BLaER1 (cell line): ENCODE measurements at regions not wholly inside any gene's neighbourhood (a gene's known extent, or its start where the extent isn't known, plus 50 kb on each side); places are given as distances from the start of the nearest gene placed in this dataset.
"Not testable (repeated sequence)": the region's sequence is repeated elsewhere in the genome, so short reads cannot be mapped to it uniquely, and the experiment has no call there.

Experiments used
- H3K27ac ChIP-seq: shearing (Covaris generic); formaldehyde crosslinking; 2 replicates; pipeline ENCODE4 v1.8.1; 2022
- H3K27me3 ChIP-seq: shearing (Covaris generic); formaldehyde crosslinking; 2 replicates; pipeline ENCODE4 v1.8.1; 2022
- H3K36me3 ChIP-seq: shearing (Covaris generic); formaldehyde crosslinking; 2 replicates; pipeline ENCODE4 v1.8.1; 2022
- H3K4me1 ChIP-seq: shearing (Covaris generic); formaldehyde crosslinking; 2 replicates; pipeline ENCODE4 v1.8.1; 2022
- H3K4me2 ChIP-seq: shearing (Covaris generic); formaldehyde crosslinking; 2 replicates; pipeline ENCODE4 v1.8.1; 2022
- H3K4me3 ChIP-seq: shearing (Covaris generic); formaldehyde crosslinking; 2 replicates; pipeline ENCODE4 v1.8.1; 2022
- H3K9ac ChIP-seq: shearing (Covaris generic); formaldehyde crosslinking; 2 replicates; pipeline ENCODE4 v1.8.1; 2022
- H3K9me3 ChIP-seq: shearing (Covaris generic); formaldehyde crosslinking; 2 replicates; pipeline ENCODE4 v1.8.1; 2022
- H4K20me1 ChIP-seq: shearing (Covaris generic); formaldehyde crosslinking; 2 replicates; pipeline ENCODE4 v1.8.1; 2022
- Cebpa-rat ChIP-seq: shearing (Covaris generic); IDR thresholded peaks from 2 replicates; pipeline ENCODE4 v1.8.1; 2022

GRCh38 chr22:11360632-11361031 is 4167.4 kb upstream of the OR11H1 start:
- TF ChIP-seq Cebpa-rat: no peak
- no peaks in the 10 kb centered on the region for H4K20me1 ChIP-seq
- H3K36me3 ChIP-seq: no peaks in the 10 kb centered on the region
- no peaks in the 10 kb centered on the region; the same call in 1 of the 2 replicates for H3K9me3 ChIP-seq
- H3K27me3 ChIP-seq: no peaks in the 10 kb centered on the region
- H3K27ac ChIP-seq: no peak overlapping the region
- H3K4me3 ChIP-seq: no peak overlapping the region
- H3K4me2 ChIP-seq: no peak overlapping the region
- H3K9ac ChIP-seq: no peak overlapping the region
- no peaks in the 10 kb centered on the region for H3K4me1 ChIP-seq

DNA sequence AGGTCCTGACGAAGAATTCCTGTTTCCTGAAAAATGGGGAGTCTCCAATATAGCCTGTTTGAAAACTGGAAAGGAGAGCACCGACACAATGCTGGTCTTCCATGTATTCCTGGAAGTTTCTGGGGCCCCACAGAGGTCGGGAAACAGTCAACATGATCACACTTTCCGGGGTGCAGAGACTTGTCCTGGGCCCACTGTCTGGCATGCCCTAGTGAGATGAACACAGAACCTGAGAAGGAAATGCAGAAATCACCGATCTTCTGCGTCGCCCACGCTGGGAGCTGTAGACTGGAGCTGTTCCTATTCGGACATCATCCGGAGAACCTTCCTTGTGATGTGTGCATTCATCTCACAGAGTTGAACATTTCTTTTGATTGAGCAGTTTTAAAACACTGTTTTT is 4166.5 kb upstream of the OR11H1 start:
- not testable (repeated sequence) for H3K9me3 ChIP-seq, H3K4me1 ChIP-seq, H3K27me3 ChIP-seq, H4K20me1 ChIP-seq, H3K4me2 ChIP-seq, H3K27ac ChIP-seq, H3K4me3 ChIP-seq, H3K9ac ChIP-seq, H3K36me3 ChIP-seq

GRCh38 chr22:11369612-11370307 is 4158.2 kb upstream of the OR11H1 start:
- not testable (repeated sequence) for H4K20me1 ChIP-seq, H3K9me3 ChIP-seq, H3K4me2 ChIP-seq, H3K27ac ChIP-seq, H3K4me3 ChIP-seq, H3K4me1 ChIP-seq, H3K9ac ChIP-seq, H3K36me3 ChIP-seq, H3K27me3 ChIP-seq

DNA sequence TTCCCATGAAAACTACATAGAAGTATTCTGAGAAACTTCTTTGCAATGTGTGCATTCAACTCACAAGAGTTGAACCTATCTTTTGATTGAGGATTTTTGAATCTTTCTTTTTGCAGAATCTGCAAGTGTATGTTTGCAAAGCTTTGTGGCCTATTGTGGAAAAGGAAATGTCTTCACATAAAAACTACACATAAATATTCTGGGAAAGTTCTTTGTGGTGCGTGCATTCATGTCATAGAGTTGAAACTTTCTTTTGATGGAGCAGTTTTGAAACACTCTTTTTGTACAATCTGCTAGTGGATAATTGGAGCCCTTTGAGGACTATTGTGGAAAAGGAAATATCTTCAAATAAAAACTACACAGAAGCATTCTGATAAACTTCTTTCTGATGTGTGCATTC is 4157.7 kb upstream of the OR11H1 start:
- H3K9me3 ChIP-seq, H3K36me3 ChIP-seq, H3K4me2 ChIP-seq, H3K9ac ChIP-seq, H3K27ac ChIP-seq, H4K20me1 ChIP-seq, H3K4me1 ChIP-seq, H3K4me3 ChIP-seq, H3K27me3 ChIP-seq: not testable (repeated sequence)
